ENCODE measurements at regions not wholly inside any gene's neighbourhood (a gene's known extent, or its start where the extent isn't known, plus 50 kb on each side); places are given as distances from the start of the nearest gene placed in this dataset.

- H3K9me3 Mint-ChIP-seq = no peaks in the 10 kb centered on the region
- no peak overlapping the region for H3K27ac Mint-ChIP-seq
- TF ChIP-seq CTCF (IDR thresholded peaks at IDR 0.05; ENCODE audit: unreplicated experiment in 3 of 3) = no peak
- H3K4me1 Mint-ChIP-seq = no peaks in the 10 kb centered on the region
- H3K27me3 Mint-ChIP-seq (ENCODE audit: low read depth) = no peaks in the 10 kb centered on the region
- H3K36me3 Mint-ChIP-seq (ENCODE audit: low read depth) = peaks cover 4% of the 10 kb centered on the region
- H3K4me3 Mint-ChIP-seq = no peak overlapping the region
These were observed 1323.5 kb upstream of the TMEFF2 start for GRCh38 chr2:193518041-193518817.

- H3K27me3 Mint-ChIP-seq (ENCODE audit: low read depth) = no peaks in the 10 kb centered on the region
- no peak overlapping the region for H3K27ac Mint-ChIP-seq
- H3K36me3 Mint-ChIP-seq (ENCODE audit: low read depth) = peaks cover 4% of the 10 kb centered on the region
- H3K9me3 Mint-ChIP-seq = no peaks in the 10 kb centered on the region
- no peak overlapping the region for H3K4me3 Mint-ChIP-seq
- no peaks in the 10 kb centered on the region for H3K4me1 Mint-ChIP-seq
- no peak for TF ChIP-seq CTCF (IDR thresholded peaks at IDR 0.05; ENCODE audit: unreplicated experiment in 3 of 3)
These were observed 1322.9 kb upstream of the TMEFF2 start for GRCh38 chr2:193517615-193518014.

- Mint-ChIP-seq H3K4me3 (no peak overlapping the region), H3K36me3 (ENCODE audit: low read depth) (no peaks in the 10 kb centered on the region), H3K4me1 (peaks cover 11% of the 10 kb centered on the region), H3K27me3 (ENCODE audit: low read depth) (no peaks in the 10 kb centered on the region), H3K27ac (no peak overlapping the region), H3K9me3 (no peaks in the 10 kb centered on the region)
- TF ChIP-seq CTCF (IDR thresholded peaks at IDR 0.05; ENCODE audit: unreplicated experiment in 3 of 3) = no peak
These were observed 1311.3 kb upstream of the TMEFF2 start for GRCh38 chr2:193506035-193506434.

DNA sequence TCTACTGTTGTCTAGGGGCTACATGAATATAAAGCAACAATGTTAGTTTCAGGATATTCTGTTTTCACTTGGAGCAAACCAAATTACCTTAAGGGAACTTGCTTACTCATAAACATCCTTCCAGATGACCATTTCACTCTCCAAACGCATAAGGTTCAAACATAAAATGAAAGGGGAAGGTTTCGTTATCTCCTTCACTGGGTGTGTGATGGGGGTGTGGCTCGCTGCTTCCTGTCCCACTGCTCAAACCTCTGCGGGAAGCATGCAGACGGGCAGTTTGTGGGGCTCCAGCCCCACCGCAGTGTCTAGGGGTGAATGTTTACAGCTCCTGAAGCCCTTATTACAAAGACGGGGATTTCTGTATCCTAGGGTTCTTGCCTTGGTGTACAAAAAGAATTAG is 1310.9 kb upstream of the TMEFF2 start:
- peaks cover 11% of the 10 kb centered on the region for H3K4me1 Mint-ChIP-seq
- no peak overlapping the region for H3K4me3 Mint-ChIP-seq
- no peaks in the 10 kb centered on the region for H3K27me3 Mint-ChIP-seq (ENCODE audit: low read depth)
- H3K27ac Mint-ChIP-seq = no peak overlapping the region
- no peaks in the 10 kb centered on the region for H3K9me3 Mint-ChIP-seq
- TF ChIP-seq CTCF (IDR thresholded peaks at IDR 0.05; ENCODE audit: unreplicated experiment in 3 of 3) = no peak
- no peaks in the 10 kb centered on the region for H3K36me3 Mint-ChIP-seq (ENCODE audit: low read depth)

- Mint-ChIP-seq H3K4me3 (peak overlapping the region; percentile 84 to 87 (median 87)), H3K27ac (peak overlapping the region in 2 of 3 experiments; percentile 35 to 67), H3K9me3 (no peaks in the 10 kb centered on the region), H3K27me3 (ENCODE audit: low read depth) (no peaks in the 10 kb centered on the region), H3K4me1 (peaks cover 11% of the 10 kb centered on the region), H3K36me3 (ENCODE audit: low read depth) (no peaks in the 10 kb centered on the region)
- peak; percentile 20 to 42 (median 25) for TF ChIP-seq CTCF (IDR thresholded peaks at IDR 0.05; ENCODE audit: unreplicated experiment in 3 of 3)
These were observed 1307.8 kb upstream of the TMEFF2 start for GRCh38 chr2:193502363-193503035.
